Activated T-cell treated with anti-CD3 and anti-CD28 coated beads, Interleukin-2, amount 50 U/mL, for 48 hours (primary cell): ENCODE measurements at regions not wholly inside any gene's neighbourhood (a gene's known extent, or its start where the extent isn't known, plus 50 kb on each side); places are given as distances from the start of the nearest gene placed in this dataset.

ENCODE experiments used
- DNase-seq, 2 experiments: peaks; one replicate each; pipeline ENCODE4 v3.0.0-alpha.2; 2020

- no peak for DNase-seq
These were observed 193.6 kb downstream of the IRS2 start for GRCh38 chr13:109592770-109593169.

- DNase-seq: no peak
These were observed 198.7 kb downstream of the IRS2 start for GRCh38 chr13:109587689-109588088.

- DNase-seq: no peak
These were observed 199.7 kb downstream of the IRS2 start for GRCh38 chr13:109586509-109587346.

- no peak for DNase-seq
These were observed 201.5 kb downstream of the IRS2 start for GRCh38 chr13:109584844-109585361.

- DNase-seq: no peak
These were observed 209.1 kb downstream of the IRS2 start for GRCh38 chr13:109577191-109577700.

- DNase-seq: no peak
These were observed 210.0 kb downstream of the IRS2 start for GRCh38 chr13:109576331-109576813.

GRCh38 chr13:109575821-109576220 is 210.6 kb downstream of the IRS2 start:
- no peak for DNase-seq

- DNase-seq: no peak
These were observed 214.0 kb downstream of the IRS2 start for GRCh38 chr13:109572389-109572788.

GRCh38 chr13:109569958-109570711 is 216.2 kb downstream of the IRS2 start:
- DNase-seq: peak; percentile 22 to 32

GRCh38 chr13:109568339-109568818 is 218.0 kb downstream of the IRS2 start:
- no peak for DNase-seq

GRCh38 chr13:109567315-109567714 is 219.1 kb downstream of the IRS2 start:
- DNase-seq: no peak

GRCh38 chr13:109565877-109566276 is 220.5 kb downstream of the IRS2 start:
- no peak for DNase-seq

GRCh38 chr13:109548374-109548773 is 238.0 kb downstream of the IRS2 start:
- no peak for DNase-seq

- DNase-seq: no peak
These were observed 238.4 kb downstream of the IRS2 start for GRCh38 chr13:109547942-109548341.

GRCh38 chr13:109545931-109546330 is 240.5 kb downstream of the IRS2 start:
- no peak for DNase-seq

GRCh38 chr13:109541081-109541480 is 245.3 kb downstream of the IRS2 start:
- DNase-seq: no peak

- DNase-seq: no peak
These were observed 248.8 kb downstream of the IRS2 start for GRCh38 chr13:109537584-109537983.

GRCh38 chr13:109533350-109533749 is 253.0 kb downstream of the IRS2 start:
- DNase-seq: no peak

- DNase-seq: no peak
These were observed 256.4 kb downstream of the IRS2 start for GRCh38 chr13:109529964-109530363.

GRCh38 chr13:109521719-109522118 is 264.7 kb downstream of the IRS2 start:
- DNase-seq: no peak

- DNase-seq: no peak
These were observed 268.9 kb downstream of the IRS2 start for GRCh38 chr13:109517517-109517916.

GRCh38 chr13:109516186-109516585 is 270.2 kb downstream of the IRS2 start:
- no peak for DNase-seq

- DNase-seq: no peak
These were observed 276.4 kb downstream of the IRS2 start for GRCh38 chr13:109510013-109510412.
